Panc1 (cell line): ENCODE measurements at regions not wholly inside any gene's neighbourhood (a gene's known extent, or its start where the extent isn't known, plus 50 kb on each side); places are given as distances from the start of the nearest gene placed in this dataset.

Experiments
- ATAC-seq: fragments of 200-7000 bp; cut with Tn5 transposase; 2 replicates; pipeline ENCODE4 v1.9.1; 2020; ENCODE audit warnings: mild to moderate bottlenecking, moderate library complexity
- BruUV-seq: library from RNA; stranded (reverse); fragments of 400-500 nt; replicated peaks from 2 replicates; lab custom pipeline; 2021; lab: Mats Ljungman, UMichigan
- CTCF ChIA-PET: fragments of 300-600 bp; sonication (Branson Sonifier 250); formaldehyde crosslinking; loops from one replicate; lab custom pipeline; 2022; ENCODE audit warnings: antibody characterized with exemption; lab: Charles Lee
- POLR2A ChIA-PET: fragments of 300-600 bp; sonication (Branson Sonifier 250); formaldehyde crosslinking; loops from one replicate; lab custom pipeline; 2022; ENCODE audit warnings: antibody characterized with exemption; lab: Charles Lee
- DNase-seq: peaks from one replicate; pipeline ENCODE4 v3.0.0-alpha.2; 2010; ENCODE audit warnings: low read depth, low spot score
- H3K27ac ChIP-seq: 2 replicates; pipeline ENCODE4 v1.5.1; 2011; ENCODE audit warnings: mild to moderate bottlenecking, low read length, inconsistent platforms
- H3K27me3 ChIP-seq: fragments of 200-500 bp; sonication (Bioruptor generic); 2 replicates; pipeline ENCODE4 v1.6.0; 2014; ENCODE audit warnings: low read length, inconsistent platforms; ENCODE audit not compliant: control insufficient read depth, insufficient read depth
- H3K36me3 ChIP-seq: fragments of 200-500 bp; sonication (Bioruptor generic); 2 replicates; pipeline ENCODE4 v1.5.1; 2014; ENCODE audit warnings: inconsistent platforms, mild to moderate bottlenecking, low read length, moderate library complexity; ENCODE audit not compliant: control insufficient read depth, insufficient read depth
- H3K4me1 ChIP-seq: 2 replicates; pipeline ENCODE4 v1.5.1; 2011; ENCODE audit warnings: inconsistent platforms, mild to moderate bottlenecking, low read length, moderate library complexity; ENCODE audit not compliant: control insufficient read depth, insufficient read depth
- H3K4me3 ChIP-seq, 2 experiments: 2 replicates each; pipeline ENCODE4 v1.5.1; 2011 to 2012; ENCODE audit warnings: low read depth in 2 of 2, low read length in 2 of 2, mild to moderate bottlenecking in 2 of 2, inconsistent platforms in 1 of 2, moderate library complexity in 1 of 2
- H3K9me3 ChIP-seq: fragments of 200-500 bp; sonication (Bioruptor generic); 2 replicates; pipeline ENCODE4 v1.5.1; 2014; ENCODE audit warnings: low read depth, mild to moderate bottlenecking, inconsistent platforms, low read length, moderate library complexity; ENCODE audit not compliant: control insufficient read depth, insufficient read depth
- CTCF ChIP-seq: fragments of 450-650 bp; IDR thresholded peaks from 2 replicates; pipeline ENCODE4 v1.5.1; 2017; ENCODE audit warnings: mild to moderate bottlenecking
- POLR2AphosphoS5 ChIP-seq: IDR thresholded peaks from 2 replicates; pipeline ENCODE4 v1.6.1; 2012; ENCODE audit warnings: mild to moderate bottlenecking, low read depth, low read length, moderate library complexity
- REST ChIP-seq, 2 experiments: IDR thresholded peaks; 2 replicates each; pipeline ENCODE4 v1.6.1; 2011 to 2012; ENCODE audit warnings: low read depth in 2 of 2, control low read depth in 1 of 2, low read length in 1 of 2, mild to moderate bottlenecking in 1 of 2, moderate library complexity in 1 of 2; ENCODE audit not compliant: insufficient read depth in 1 of 2
- SIN3A ChIP-seq: IDR thresholded peaks from 2 replicates; pipeline ENCODE4 v1.6.1; 2012; ENCODE audit warnings: low read depth, mild to moderate bottlenecking, low read length, moderate library complexity, borderline replicate concordance; ENCODE audit not compliant: insufficient read depth
- TCF7L2 ChIP-seq: IDR thresholded peaks from 2 replicates; pipeline ENCODE4 v1.6.1; 2011; ENCODE audit warnings: mild to moderate bottlenecking, low read depth, low read length, inconsistent platforms
- in situ Hi-C: cut with HindIII; loops from 2 replicates; pipeline ENCODE4 v1.10.0; 2016; ENCODE audit warnings: low sequenced_read_pairs, low pct_unique_long_range_greater_than_20kb
- intact Hi-C: fragments of 100-400 bp; cut with micrococcal nuclease; formaldehyde crosslinking; loops from one replicate; pipeline ENCODE4 v1.10.0; 2022; ENCODE audit not compliant: unreplicated experiment

GRCh38 chr3:161796312-161796711 is 299.7 kb downstream of the OTOL1 start:
- H3K27me3 ChIP-seq, result no peaks in the 10 kb centered on the region
- intact Hi-C loops (no loop called here), in situ Hi-C loops (no loop called here)
- no peaks in the 10 kb centered on the region for H3K4me1 ChIP-seq
- ChIA-PET POLR2A (no interaction called here), CTCF (no interaction called here)
- ATAC-seq, result no peak
- no peaks in the 10 kb centered on the region for H3K9me3 ChIP-seq
- no peak overlapping the region for H3K4me3 ChIP-seq
- BruUV-seq, result no TSS peak
- H3K27ac ChIP-seq, result no peak overlapping the region
- H3K36me3 ChIP-seq, result no peaks in the 10 kb centered on the region
- no peak for TF ChIP-seq SIN3A
- TF ChIP-seq TCF7L2, result no peak
- no peak for TF ChIP-seq POLR2AphosphoS5
- no peak for TF ChIP-seq REST (IDR thresholded peaks at IDR 0.05; ENCODE audit: insufficient read depth in 1 of 2, low read depth in 2 of 2, low read length in 1 of 2)
- TF ChIP-seq CTCF, result no peak
- no peak for DNase-seq

- Histone ChIP-seq H3K27me3 (no peaks in the 10 kb centered on the region), H3K27ac (no peak overlapping the region), H3K4me1 (no peaks in the 10 kb centered on the region), H3K9me3 (no peaks in the 10 kb centered on the region), H3K4me3 (no peak overlapping the region), H3K36me3 (no peaks in the 10 kb centered on the region)
- ChIA-PET POLR2A (no interaction called here), CTCF (no interaction called here)
- in situ Hi-C loops, result no loop called here
- BruUV-seq, result no TSS peak
- ATAC-seq (no peak), DNase-seq (no peak)
- TF ChIP-seq SIN3A, result no peak
- no peak for TF ChIP-seq CTCF
- no peak for TF ChIP-seq TCF7L2
- no peak for TF ChIP-seq POLR2AphosphoS5
- no peak for TF ChIP-seq REST (IDR thresholded peaks at IDR 0.05; ENCODE audit: insufficient read depth in 1 of 2, low read depth in 2 of 2, low read length in 1 of 2)
- intact Hi-C loops, result no loop called here
Observed at GRCh38 chr3:161796780-161797179, 300.2 kb downstream of the OTOL1 start.
